Smooth muscle cell (in vitro differentiated cells): ENCODE measurements at regions not wholly inside any gene's neighbourhood (a gene's known extent, or its start where the extent isn't known, plus 50 kb on each side); places are given as distances from the start of the nearest gene placed in this dataset.

Experiments
- DNase-seq: peaks from one replicate; lab custom pipeline; 2025; ENCODE audit not compliant: unreplicated experiment; lab: John Stamatoyannopoulos, UW
- H2AFZ ChIP-seq: fragments of 200-600 bp; sonication (generic); 2 replicates; pipeline ENCODE4 v1.6.0; 2016; ENCODE audit warnings: antibody characterized with exemption, low read depth, mild to moderate bottlenecking
- H3F3A ChIP-seq: fragments of 200-600 bp; sonication (generic); 2 replicates; pipeline ENCODE4 v1.6.0; 2017; ENCODE audit warnings: antibody characterized with exemption, low read depth
- H3K27ac ChIP-seq: fragments of 200-600 bp; sonication (generic); 2 replicates; pipeline ENCODE4 v1.5.1; 2016; ENCODE audit warnings: low read depth, mild to moderate bottlenecking
- H3K27me3 ChIP-seq: fragments of 200-600 bp; sonication (generic); 2 replicates; pipeline ENCODE4 v1.6.1; 2016; ENCODE audit warnings: low read depth, mild to moderate bottlenecking
- H3K36me3 ChIP-seq: fragments of 200-600 bp; sonication (generic); 2 replicates; pipeline ENCODE4 v1.5.1; 2016; ENCODE audit warnings: low read depth
- H3K4me1 ChIP-seq: fragments of 200-600 bp; sonication (generic); 2 replicates; pipeline ENCODE4 v1.5.1; 2016; ENCODE audit warnings: low read depth
- H3K4me2 ChIP-seq: fragments of 200-600 bp; sonication (generic); 2 replicates; pipeline ENCODE4 v1.6.0; 2016; ENCODE audit warnings: mild to moderate bottlenecking
- H3K4me3 ChIP-seq: fragments of 200-600 bp; sonication (generic); 2 replicates; pipeline ENCODE4 v1.5.1; 2016; ENCODE audit warnings: mild to moderate bottlenecking
- H3K79me2 ChIP-seq: fragments of 200-600 bp; sonication (generic); 2 replicates; pipeline ENCODE4 v1.6.0; 2016; ENCODE audit warnings: low read depth, mild to moderate bottlenecking
- H3K9ac ChIP-seq: fragments of 200-600 bp; sonication (generic); 2 replicates; pipeline ENCODE4 v1.6.0; 2016; ENCODE audit warnings: low read depth
- H3K9me3 ChIP-seq: fragments of 200-600 bp; sonication (generic); replicated peaks from 2 replicates; pipeline ENCODE4 v1.5.1; 2016; ENCODE audit warnings: low read depth
- H4K20me1 ChIP-seq: fragments of 200-600 bp; sonication (generic); 2 replicates; pipeline ENCODE4 v1.6.0; 2016; ENCODE audit warnings: low read depth
- CTCF ChIP-seq: fragments of 200-600 bp; sonication (generic); IDR thresholded peaks from 2 replicates; pipeline ENCODE4 v1.5.1; 2017; ENCODE audit warnings: borderline replicate concordance, mild to moderate bottlenecking, antibody characterized with exemption; ENCODE audit not compliant: insufficient read depth, poor library complexity, severe bottlenecking
- whole genome bisulfite sequencing: methylation state at CpG from one replicate; pipeline ENCODE4 v1.1.7; 2016; ENCODE audit warnings: low lambda C conversion rate; 5-methylcytosine and 5-hydroxymethylcytosine counted together

- Histone ChIP-seq H3K79me2 (no peaks in the 10 kb centered on the region), H3F3A (no peaks in the 10 kb centered on the region), H3K27me3 (no peaks in the 10 kb centered on the region), H3K9me3 (no peaks in the 10 kb centered on the region), H2AFZ (no peak overlapping the region), H3K4me1 (no peaks in the 10 kb centered on the region), H4K20me1 (no peaks in the 10 kb centered on the region), H3K27ac (no peak overlapping the region), H3K4me2 (no peak overlapping the region), H3K4me3 (no peak overlapping the region), H3K36me3 (no peaks in the 10 kb centered on the region), H3K9ac (no peak overlapping the region)
- no peak for DNase-seq
- no peak for TF ChIP-seq CTCF
- 76% methylated on average over 7 of the region's 7 CpGs for WGBS
These were observed 299.9 kb upstream of the PROX1 start for GRCh38 chr1:213687832-213688231.

GRCh38 chr1:213688655-213689054, 299.1 kb upstream of the PROX1 start:
- no peaks in the 10 kb centered on the region for H4K20me1 ChIP-seq
- no peak overlapping the region for H3K27ac ChIP-seq
- H3K9ac ChIP-seq: no peak overlapping the region
- no peak overlapping the region for H2AFZ ChIP-seq
- no peaks in the 10 kb centered on the region for H3K4me1 ChIP-seq
- no peaks in the 10 kb centered on the region for H3K36me3 ChIP-seq
- H3K9me3 ChIP-seq: no peaks in the 10 kb centered on the region
- H3K79me2 ChIP-seq: no peaks in the 10 kb centered on the region
- DNase-seq: no peak
- H3F3A ChIP-seq: no peaks in the 10 kb centered on the region
- H3K4me2 ChIP-seq: no peak overlapping the region
- TF ChIP-seq CTCF: no peak
- no peaks in the 10 kb centered on the region for H3K27me3 ChIP-seq
- H3K4me3 ChIP-seq: no peak overlapping the region
- WGBS: 74% methylated on average over 2 of the region's 2 CpGs

- H2AFZ ChIP-seq: no peak overlapping the region
- H3K36me3 ChIP-seq: no peaks in the 10 kb centered on the region
- H3K79me2 ChIP-seq: no peaks in the 10 kb centered on the region
- TF ChIP-seq CTCF: no peak
- 80% methylated on average over 3 of the region's 3 CpGs for WGBS
- no peaks in the 10 kb centered on the region for H4K20me1 ChIP-seq
- H3F3A ChIP-seq: no peaks in the 10 kb centered on the region
- no peak overlapping the region for H3K4me3 ChIP-seq
- no peak for DNase-seq
- no peak overlapping the region for H3K27ac ChIP-seq
- no peaks in the 10 kb centered on the region for H3K4me1 ChIP-seq
- H3K27me3 ChIP-seq: no peaks in the 10 kb centered on the region
- no peak overlapping the region for H3K9ac ChIP-seq
- no peak overlapping the region for H3K4me2 ChIP-seq
- H3K9me3 ChIP-seq: no peaks in the 10 kb centered on the region
These were observed 298.5 kb upstream of the PROX1 start for GRCh38 chr1:213689260-213689659.

- Histone ChIP-seq H3K4me2 (no peak overlapping the region), H4K20me1 (no peaks in the 10 kb centered on the region), H3K4me1 (no peaks in the 10 kb centered on the region), H3K79me2 (no peaks in the 10 kb centered on the region), H3K9ac (no peak overlapping the region), H3K4me3 (no peak overlapping the region), H2AFZ (no peak overlapping the region), H3K27ac (no peak overlapping the region), H3K36me3 (no peaks in the 10 kb centered on the region), H3F3A (no peaks in the 10 kb centered on the region), H3K9me3 (no peaks in the 10 kb centered on the region), H3K27me3 (no peaks in the 10 kb centered on the region)
- no peak for TF ChIP-seq CTCF
- WGBS: 38% methylated on average over 1 of the region's 1 CpG
- DNase-seq: no peak
These were observed 297.3 kb upstream of the PROX1 start for GRCh38 chr1:213690341-213690917.
